ENCODE measurements at regions not wholly inside any gene's neighbourhood (a gene's known extent, or its start where the extent isn't known, plus 50 kb on each side); places are given as distances from the start of the nearest gene placed in this dataset.

GRCh38 chr18:2415656-2416055 is 155.6 kb downstream of the METTL4 start:
- TF ChIP-seq EZH2phosphoT487 (IDR thresholded peaks at IDR 0.05; ENCODE audit: insufficient read depth, low read depth): no peak
- no peak for TF ChIP-seq EZH2 (IDR thresholded peaks at IDR 0.05; ENCODE audit: insufficient read depth, poor library complexity, severe bottlenecking)
